ENCODE measurements at regions not wholly inside any gene's neighbourhood (a gene's known extent, or its start where the extent isn't known, plus 50 kb on each side); places are given as distances from the start of the nearest gene placed in this dataset.

- no peak for TF ChIP-seq POLR2AphosphoS5 (IDR thresholded peaks at IDR 0.05; ENCODE audit: insufficient read depth, low read depth, low read length)
- TF ChIP-seq CTCF (IDR thresholded peaks at IDR 0.05; ENCODE audit: extremely low read depth in 1 of 2, insufficient read depth in 1 of 2, low read depth in 1 of 2, low read length in 2 of 2): no peak
Measured at GRCh38 chr5:125551797-125552196, 805.4 kb upstream of the ZNF608 start.

Measured in endothelial cell of umbilical vein (primary cell).